Renal cortical epithelial cell (primary cell): ENCODE measurements at regions not wholly inside any gene's neighbourhood (a gene's known extent, or its start where the extent isn't known, plus 50 kb on each side); places are given as distances from the start of the nearest gene placed in this dataset.

Source experiments
- DNase-seq: peaks from one replicate; pipeline ENCODE4 v3.0.0-alpha.2; 2011; ENCODE audit warnings: low read depth

DNA sequence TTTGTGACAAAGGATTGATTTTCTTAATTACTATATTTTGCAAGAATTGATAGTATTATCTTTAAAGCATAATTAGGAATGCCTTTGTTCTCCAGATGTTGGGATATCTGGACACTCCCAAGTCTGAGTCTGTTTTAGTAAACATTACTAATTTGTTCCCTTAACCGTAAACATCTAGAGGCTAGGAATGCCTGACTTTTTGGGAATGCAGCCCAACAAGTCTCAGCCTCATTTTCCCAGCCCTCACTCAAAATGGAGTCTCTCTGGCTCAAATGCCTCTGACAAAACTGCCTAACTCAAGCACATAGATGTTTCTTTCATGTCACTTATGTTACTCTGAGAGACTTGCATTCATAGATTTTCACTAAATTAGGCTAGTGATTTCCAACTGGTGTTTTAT lies 297.0 kb upstream of the CLNK start:
- no peak for DNase-seq

DNA sequence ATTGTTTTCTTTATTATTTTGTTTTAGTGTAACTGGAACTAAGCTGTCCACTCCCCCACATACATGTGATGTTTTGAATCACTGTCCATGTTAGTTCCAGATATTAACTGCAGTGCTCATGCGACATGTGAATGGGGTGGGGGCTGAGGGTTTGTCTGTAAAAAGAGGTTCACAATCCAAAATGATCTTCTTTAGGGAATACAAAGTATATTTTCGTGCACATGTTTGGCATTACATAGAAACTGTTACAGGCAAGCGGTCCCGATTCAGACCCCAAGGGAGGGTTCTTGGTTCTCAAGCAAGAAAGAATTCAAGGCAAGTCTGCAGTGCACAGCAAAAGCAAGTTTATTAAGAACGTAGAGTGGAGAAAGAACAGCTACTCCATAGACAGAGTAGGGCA lies 296.5 kb upstream of the CLNK start:
- no peak for DNase-seq

DNA sequence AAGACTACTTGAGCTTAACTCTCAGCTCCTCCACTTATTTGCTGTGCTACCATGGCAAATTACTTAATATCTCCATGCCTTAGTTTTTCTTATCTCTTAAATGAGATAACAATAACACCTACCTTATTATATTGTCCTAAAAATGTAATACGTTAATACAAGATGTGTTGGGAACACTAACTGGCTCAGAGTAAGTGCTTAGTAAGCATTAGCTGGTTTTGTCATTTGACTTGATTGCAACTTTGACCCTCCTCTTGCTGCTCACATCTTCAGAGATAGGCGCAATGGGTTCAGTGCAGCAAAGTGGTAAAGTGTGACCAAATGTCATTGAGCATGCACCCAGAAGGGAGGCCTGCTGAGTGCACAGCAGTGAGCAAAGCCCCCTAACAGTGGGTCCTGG lies 294.5 kb upstream of the CLNK start:
- DNase-seq = no peak

DNA sequence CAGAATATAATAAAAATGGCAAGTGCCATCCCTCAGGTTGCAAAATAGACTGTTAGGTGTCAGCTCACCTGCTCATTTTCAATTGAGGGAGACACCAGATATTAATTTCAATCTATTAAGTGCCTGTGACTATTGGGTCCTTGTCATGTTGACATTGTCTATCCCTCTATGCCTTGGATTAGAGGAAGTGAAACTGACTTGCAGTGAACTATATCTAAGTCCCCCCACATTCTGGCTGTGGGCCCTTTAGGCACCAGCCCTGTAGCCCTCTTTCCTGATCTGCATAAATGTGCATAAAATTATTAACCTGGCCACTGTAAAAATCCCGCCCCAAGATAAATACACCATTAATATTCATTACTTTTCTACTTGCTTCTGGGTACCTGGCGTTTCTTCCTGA lies 293.0 kb upstream of the CLNK start:
- no peak for DNase-seq

DNA sequence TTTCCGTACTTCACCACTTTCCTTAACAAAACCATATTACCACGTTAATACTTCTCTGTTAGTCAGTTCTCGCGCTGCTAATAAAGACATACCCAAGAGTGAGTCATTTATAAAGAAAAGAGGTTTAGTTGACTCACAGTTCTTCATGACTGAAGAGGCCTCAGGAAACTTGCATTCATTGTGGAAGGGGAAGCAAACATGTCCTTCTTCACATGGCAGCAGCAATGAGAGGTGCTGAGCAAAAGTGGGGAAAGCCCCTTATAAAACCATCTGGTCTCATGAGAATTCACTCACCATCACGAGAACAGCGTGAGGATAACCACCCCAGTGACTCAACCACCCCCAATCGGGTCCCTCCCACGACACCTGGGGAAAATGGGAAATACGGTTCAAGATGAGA lies 289.8 kb upstream of the CLNK start:
- DNase-seq = no peak

DNA sequence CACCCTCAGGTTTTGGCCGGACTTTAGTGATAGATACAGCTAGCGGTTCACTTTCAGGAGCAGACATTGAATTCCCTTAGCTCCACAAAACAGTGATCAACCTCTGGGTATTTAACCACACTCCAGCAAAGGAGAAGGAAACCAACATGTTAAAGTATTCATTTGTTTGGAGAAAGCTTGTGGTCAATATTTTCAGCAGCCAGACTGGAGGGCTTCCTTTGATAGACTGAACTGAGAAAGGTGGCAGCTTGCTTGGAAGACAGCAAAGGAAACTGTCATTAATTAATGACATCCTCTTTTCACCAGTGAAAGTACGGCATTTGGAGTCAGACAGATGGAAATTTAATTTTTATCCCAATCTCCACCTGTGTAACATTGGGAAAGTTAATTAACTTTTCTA lies 289.1 kb upstream of the CLNK start:
- DNase-seq = no peak

DNA sequence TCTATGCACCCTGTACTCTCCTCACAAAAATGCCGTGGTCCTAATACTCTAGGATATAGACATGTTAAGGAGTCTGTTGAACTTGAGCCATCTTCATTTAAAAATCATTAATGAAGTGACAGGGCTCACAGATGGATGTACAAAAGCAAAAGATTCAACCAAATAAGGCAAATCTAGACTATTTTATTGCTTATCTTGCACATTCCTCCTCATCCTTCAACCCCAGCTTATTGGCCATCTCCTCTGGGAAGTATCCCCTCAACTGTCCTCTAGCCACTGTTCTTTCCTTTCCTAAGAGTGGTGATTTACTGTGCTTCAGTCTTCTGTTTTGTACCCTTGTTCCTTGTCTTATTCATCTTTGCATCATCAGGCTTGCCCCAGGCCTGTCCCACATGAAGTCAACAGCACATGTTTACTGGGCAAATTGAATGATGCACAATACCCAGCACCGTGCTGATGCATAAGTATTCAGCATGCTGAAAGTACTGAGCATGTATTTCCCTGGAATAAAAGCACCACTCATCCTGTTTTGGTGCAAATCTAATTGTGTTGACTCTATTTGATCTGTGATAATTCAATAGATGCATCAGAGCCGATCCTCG lies 287.3 kb upstream of the CLNK start:
- no peak for DNase-seq

DNA sequence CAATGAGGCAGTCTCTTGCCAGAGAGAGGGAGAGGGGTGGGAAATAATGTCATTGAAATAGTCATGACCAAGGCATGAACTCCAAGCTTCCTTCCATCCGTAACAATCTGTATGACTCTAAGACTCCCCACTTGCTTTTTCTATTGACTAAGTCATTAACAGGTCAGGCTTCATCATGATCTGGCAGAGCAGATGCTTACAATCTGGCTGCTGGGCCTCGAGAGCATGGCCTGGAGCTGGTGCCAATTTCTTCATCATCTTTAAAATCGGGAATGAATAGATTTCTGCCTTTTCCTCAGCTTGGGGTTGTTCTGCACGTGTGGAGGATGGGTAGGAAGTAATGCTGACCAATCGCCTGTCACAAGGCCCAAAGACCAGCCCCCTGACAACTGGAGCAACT lies 280.6 kb upstream of the CLNK start:
- DNase-seq = no peak

DNA sequence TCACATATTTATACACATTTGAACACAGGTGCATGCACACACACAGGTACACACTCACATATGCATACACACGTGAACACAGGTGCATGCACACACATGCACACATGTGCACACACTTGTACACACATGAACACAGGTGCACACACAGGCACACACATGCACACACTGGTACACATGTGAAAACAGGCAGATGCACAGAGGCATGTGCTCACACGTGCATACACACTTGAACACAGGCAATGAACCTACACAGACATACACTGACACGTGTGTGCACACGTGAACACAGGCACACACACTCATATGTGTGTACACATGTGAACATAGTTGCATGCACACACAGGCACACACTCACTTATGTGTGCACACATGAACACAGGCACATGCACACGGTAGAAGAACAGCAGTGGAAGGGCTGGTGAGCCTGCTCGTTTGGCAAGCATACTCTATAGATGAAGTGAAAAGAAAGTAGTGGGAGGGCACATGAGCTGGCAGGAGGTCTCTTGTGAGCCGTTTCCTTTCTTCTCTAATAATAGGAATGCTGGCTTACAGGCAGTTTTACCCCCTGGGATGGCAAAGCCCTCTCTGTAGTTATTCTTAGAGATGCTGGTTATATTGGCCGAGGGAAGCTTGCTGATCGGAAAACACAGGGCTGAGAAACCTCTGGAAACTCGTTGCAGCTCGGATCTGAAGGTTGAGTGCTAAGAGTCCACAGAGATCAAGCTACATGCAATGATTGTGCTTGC lies 279.6 kb upstream of the CLNK start:
- no peak for DNase-seq

DNA sequence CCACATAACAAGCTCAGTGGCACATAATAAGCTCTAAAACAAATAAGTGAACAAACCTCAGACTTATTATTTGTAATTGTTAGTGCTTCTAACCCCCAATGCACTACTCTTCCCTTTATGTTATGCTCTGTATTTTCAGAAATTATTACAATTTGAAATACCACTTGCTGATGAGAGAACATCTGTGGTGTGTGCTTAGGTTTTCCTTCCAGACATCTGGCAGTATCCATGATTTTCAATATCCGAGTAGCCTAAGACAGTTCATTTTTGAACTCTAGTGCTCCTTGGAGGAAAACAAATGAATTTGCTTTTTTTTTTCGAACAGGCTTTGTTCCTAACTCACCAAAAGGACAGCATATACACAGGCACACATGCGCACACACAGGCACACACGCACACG lies 278.7 kb upstream of the CLNK start:
- no peak for DNase-seq

DNA sequence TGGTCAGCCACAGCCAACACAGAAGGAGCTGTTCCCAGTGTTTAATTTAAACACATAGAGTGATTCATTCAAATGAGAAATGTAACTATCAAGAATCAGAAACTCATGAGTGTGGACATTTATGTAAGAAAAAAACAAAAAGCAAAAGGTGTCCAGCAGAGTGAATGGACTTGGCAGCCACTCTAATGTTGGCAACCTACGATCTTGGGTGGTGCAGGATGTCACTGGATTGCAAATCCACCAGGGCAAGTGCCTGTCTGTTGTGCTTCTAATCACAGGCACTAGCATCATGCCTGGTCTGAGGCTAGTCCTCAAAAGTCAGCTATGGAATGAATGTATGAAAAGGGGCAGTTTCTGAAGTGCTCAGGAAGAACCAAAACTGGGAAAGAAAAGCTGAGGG lies 277.7 kb upstream of the CLNK start:
- no peak for DNase-seq

DNA sequence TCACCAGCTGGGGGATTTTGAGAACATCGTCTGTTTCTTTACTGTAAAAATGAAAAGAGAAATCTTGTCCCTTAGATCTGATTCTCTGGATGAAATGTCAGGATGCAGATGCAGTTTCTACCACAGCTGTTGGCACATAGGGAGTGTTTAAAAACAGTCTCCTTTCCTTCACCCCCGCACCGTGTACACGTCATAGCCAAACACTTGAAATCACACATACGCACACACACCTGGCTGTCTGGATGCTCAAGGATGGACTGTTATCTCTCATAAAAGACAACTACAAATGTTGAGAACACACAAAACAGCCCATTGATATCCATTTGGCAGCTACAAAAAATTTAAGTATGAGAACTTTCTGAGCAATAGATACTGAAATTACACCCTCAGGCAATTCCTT lies 275.8 kb upstream of the CLNK start:
- no peak for DNase-seq

DNA sequence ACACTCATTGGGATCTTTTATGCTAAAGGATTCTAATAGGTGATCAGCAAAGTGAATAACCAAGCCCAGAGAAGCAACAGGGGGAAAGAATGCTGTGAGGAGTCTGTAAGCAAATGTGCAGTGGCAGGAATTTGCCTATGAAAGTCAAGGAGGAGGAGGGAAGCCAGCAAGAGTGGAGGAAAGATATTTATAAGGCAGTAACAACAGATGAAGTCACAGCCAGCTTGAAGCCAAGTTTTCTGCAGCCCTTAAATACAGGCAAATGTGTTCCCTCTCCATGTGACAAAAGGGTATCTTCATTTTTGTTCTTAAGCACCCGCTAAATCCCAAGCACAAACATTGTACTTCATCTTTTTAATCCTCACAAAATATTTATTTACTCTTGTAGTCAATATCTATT lies 275.0 kb upstream of the CLNK start:
- DNase-seq = no peak

DNA sequence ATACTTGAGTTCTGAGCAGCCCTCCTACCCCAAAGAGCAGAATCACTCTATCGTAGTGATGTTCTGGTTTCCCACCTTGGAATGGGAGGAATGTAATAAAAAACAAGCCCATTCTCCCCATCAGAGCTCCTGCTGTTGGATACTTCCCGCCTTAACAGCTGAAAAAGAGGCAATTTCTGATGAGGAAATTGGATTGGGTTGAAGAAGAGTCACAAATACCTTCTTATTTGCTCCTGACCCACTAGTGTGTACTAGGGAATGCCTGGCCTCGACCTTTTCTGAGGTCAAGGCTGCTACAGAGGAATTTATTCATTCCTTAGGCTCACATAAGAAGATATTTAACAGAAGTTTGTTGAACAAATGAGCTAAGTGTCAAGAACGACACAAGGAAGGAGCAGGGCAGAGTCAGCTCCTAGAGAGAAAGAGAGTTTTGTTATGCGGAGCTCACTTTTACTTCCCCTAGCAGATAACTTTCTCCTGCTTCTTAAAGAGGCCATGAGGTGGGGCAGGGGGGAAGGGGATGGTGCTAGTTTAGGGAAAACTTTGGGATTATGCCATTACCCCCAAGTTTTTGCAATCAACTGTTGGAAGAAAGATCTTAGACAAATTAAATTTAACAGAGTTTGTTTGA lies 273.8 kb upstream of the CLNK start:
- no peak for DNase-seq

DNA sequence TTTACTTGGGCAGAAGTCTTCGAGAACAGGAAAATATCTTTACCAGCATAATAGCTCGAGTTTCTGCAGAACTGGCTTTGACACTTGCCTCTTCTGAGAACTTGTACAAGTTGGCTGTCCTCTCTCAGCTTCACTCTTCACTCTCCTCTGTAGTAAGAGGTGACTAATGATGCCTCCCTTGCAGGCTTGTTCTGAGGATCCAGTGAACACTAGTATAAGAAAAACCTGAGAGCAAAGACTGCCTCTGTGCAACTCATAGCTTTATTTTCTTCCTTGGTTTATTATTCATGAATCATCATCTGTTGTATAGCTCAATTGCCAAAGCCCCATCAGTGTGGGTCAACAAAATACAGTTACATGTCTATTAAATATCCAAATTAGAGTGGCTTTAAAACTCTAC lies 266.7 kb upstream of the CLNK start:
- DNase-seq = no peak

DNA sequence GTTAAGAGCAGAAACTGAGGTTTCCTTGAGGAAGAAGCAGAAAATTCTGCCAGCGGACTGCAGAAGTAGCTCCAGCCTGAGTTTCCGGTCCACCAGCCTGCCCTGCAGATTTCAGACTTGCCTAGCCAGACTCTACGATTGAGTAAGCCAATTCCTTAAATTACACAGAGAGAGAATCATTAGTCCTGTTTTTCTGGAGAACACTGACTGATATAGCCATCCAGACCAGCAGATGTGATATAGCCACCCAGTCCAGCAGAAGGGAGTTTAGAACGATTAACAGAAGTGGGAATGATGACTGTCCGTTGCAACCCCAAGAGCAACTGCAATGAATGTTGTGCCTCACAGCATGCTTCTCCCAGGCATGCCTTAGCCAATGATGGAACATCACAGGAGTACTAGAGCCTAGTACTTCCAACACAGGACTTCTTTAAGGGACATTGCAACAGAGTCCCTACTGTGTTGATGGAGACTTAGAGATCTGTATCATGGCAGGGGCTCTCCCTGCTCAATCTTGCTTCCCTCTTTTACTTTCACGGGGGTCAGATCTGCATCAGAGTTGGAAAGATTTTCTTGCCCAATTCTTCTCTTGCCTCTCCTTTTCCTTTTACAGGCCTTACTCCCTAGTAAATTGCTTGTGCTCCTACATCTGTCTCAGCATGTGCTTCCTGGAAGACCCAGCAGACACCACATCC lies 264.6 kb upstream of the CLNK start:
- no peak for DNase-seq

DNA sequence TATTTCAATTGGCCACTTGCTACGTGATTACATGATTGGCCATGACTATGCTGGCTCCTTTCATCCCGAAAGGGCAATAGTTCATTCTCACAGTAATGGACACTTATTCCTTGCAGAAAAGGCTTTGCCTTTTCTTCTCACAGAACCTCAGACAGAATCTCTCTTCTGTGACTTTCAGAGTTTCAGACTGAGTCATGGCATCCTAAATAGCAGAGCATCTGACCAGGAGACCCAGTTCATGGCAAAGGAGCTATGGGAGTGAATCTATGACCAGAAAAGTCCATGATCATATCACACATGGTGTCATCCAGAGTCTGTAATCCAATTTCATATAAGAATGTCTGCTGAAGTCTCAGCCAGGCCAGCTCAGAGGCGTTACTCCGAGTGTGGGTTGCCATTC lies 263.3 kb upstream of the CLNK start:
- DNase-seq = no peak

DNA sequence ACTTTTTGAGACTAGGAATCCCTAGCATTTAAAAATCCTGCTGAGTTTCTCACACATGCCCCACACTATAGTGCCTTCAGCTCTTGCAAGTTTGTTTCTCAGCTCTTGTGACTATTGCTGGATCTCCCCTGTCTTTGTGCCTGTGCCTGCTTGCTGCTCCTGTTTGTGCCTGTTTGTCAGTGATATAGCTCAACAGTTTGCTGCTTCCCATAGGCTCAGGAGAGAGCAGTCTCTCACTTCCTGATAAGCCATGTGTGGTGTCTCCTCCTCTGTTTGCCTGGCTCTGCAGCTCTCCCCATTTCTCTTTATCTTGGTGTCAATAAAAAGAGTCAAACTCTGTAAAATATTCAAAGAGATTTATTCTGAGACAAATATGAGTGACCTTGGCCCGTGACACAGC lies 259.8 kb upstream of the CLNK start:
- DNase-seq = no peak

DNA sequence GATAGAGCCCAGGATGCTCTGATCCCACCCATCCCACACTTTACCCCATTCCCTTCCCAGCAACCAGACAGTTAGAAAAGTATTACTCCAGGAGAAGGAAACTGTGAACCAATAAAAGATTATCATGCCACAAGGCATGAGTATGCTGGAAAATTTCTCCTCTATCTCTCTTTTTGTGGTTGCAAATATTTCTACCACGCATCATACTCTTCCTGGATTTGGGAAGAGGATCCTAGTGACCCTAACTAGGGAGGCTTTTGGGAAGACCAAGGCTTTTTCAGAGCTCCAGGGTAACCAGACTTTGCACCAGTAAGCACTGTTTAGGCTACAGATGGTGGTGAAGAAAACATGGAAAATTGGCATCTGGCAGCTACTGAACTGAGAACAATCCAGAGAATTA lies 257.6 kb upstream of the CLNK start:
- DNase-seq = no peak

DNA sequence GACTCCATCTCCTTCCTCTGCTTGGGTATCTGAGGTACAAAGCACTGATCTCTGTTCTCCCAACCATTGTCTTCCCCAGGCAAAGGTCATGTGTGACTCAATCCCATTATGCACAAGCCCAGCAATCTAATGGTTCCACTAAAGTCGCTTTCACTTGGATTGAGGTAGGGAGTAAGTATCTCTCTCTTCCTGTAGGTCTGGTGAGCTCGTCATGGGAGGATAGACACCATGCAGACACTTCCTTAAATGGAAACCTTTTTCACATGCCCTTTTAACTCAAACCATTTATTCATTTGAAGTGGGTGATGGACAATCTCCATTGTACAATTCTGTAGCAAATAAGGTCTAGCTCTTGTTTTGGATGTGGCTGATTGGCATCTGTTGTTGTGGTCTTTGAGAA lies 245.2 kb upstream of the CLNK start:
- no peak for DNase-seq

DNA sequence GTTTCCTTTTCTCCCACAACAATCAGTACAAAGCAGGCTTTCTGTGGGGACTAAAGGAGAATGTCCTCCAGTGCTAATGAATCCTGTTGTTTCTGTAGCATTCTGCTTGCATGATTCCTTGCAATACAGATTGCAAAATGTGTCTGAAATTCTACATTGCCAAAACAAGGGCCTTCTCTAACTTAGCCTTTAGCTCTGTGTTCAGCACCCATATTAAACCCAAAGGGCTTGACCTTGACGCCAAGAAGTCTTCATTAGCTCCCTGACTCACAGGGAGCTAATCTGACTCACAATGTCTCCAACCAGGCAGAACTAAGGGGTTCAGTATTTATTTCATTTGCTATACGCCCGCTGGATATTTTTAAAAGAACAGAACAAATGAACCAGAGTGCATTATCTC lies 241.4 kb upstream of the CLNK start:
- peak; percentile 82 for DNase-seq

DNA sequence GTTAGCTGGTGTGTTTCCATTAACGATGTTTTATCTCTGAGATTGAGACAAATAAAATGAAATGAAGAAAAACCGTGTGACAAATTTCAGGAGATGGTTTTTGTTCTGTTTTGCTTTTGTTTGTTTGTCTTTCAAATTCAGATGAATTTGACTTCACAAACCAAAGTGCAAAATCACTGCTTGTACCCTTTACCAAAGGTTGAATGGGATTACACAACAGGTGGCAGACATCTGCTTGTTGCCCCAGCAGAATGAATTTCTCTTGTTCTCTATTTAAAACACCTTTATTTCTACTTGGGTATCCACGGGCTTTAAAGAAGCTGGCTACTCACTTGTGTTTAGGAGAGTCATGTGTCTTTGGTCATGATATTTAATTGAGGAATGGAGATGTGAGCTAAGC lies 239.7 kb upstream of the CLNK start:
- DNase-seq = no peak

DNA sequence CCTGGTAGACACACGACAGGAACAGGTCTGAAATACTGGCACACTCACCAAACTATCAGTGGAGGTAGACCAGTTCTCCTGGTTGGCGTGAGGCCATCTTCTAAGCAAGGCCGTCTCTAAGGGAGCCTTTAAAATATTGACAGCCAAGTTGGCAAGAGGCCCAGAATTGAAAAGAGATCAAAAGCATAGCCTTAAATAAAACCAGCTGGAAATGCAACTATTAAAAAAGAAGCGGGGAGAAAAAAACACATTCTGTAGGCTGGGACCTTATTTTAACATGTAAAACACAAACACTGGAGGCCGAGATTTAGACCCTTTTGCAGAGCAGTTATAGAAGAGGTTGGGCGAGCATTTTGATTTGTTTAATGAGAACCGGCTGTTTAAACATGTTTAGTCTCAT lies 233.0 kb upstream of the CLNK start:
- DNase-seq = no peak
